IPS-18c (cell line): ENCODE measurements at regions not wholly inside any gene's neighbourhood (a gene's known extent, or its start where the extent isn't known, plus 50 kb on each side); places are given as distances from the start of the nearest gene placed in this dataset.
"Not testable (repeated sequence)": the region's sequence is repeated elsewhere in the genome, so short reads cannot be mapped to it uniquely, and the experiment has no call there.

Experiments
- H3K4me3 ChIP-seq: 2 replicates; pipeline ENCODE4 v1.7.0; 2013; ENCODE audit warnings: low read depth, mild to moderate bottlenecking, low read length, moderate library complexity; ENCODE audit not compliant: insufficient read depth
- H3K9me3 ChIP-seq: one replicate; pipeline ENCODE4 v1.6.1; 2013; ENCODE audit warnings: mild to moderate bottlenecking, low read length, moderate library complexity; ENCODE audit not compliant: control insufficient read depth, insufficient read depth

DNA sequence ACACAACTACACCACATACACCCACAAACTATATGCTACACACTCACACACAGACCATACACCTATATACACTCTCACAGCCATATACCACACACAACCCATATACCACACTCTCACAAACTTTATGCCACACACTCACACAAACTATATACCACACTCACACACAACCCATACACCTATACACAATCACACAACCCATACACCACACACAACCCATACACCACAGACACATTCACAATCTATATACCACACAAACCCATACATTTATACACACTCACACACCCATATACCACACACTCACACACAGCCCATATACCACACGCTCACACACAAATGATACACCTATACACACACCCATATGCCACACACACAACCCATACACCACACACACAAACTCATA, 163.3 kb downstream of the TMEM121 start:
- H3K4me3 ChIP-seq: no peak overlapping the region
- peaks cover 20% of the 10 kb centered on the region for H3K9me3 ChIP-seq

DNA sequence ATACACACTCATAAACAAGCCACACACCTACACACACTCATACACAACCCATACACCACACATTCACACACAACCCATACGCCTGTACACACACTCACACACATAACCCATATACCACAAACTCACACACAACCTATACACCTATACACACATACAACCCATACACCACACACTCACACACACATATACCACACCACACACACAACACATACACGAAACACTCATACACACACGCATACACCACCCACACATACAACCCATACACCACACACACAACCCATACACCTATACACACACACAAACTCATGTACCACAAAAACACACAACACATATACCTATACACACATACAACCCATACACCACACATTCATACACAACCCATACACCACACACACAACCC, 164.3 kb downstream of the TMEM121 start:
- Histone ChIP-seq H3K4me3 (no peak overlapping the region), H3K9me3 (peaks cover 17% of the 10 kb centered on the region)

DNA sequence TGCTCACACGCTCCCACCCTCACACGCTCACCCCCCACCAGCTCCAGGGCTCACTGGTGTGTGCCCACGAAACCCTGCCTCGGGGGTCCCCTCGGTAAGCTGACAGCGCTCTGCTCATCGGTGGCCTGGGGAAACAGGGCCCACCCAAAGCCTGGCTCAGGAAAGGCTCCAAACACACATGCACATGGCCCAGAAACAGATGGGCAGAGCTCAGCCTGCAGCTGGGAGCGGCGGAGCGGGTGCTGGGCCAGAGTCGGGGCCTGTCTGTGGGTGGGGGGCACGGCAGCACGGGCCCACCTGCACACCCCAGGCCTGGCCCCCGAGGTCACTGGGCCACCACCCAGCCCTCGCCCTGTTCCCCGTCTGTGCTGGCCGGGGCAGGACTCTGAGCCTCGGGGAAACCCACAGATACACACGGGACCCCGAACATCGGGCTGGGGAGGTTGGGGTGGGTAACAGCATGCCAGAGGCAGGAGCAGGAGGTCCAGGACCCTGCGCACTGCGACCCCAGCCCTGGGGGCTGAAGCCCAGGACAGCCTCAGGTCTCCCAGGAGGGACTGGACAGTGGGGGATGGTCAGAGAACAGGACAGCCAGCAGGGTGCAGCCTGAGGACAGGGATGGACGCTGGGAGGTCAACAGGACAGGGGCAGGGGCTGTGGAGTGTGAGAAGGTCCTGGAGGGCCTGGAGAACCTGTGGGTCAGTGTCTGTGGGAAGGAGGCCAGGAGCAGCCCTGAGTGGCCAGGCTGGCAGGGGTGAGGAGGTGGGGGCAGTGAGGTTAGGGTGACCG, 165.1 kb downstream of the TMEM121 start:
- peaks cover 17% of the 10 kb centered on the region for H3K9me3 ChIP-seq
- H3K4me3 ChIP-seq: not testable (repeated sequence)

DNA sequence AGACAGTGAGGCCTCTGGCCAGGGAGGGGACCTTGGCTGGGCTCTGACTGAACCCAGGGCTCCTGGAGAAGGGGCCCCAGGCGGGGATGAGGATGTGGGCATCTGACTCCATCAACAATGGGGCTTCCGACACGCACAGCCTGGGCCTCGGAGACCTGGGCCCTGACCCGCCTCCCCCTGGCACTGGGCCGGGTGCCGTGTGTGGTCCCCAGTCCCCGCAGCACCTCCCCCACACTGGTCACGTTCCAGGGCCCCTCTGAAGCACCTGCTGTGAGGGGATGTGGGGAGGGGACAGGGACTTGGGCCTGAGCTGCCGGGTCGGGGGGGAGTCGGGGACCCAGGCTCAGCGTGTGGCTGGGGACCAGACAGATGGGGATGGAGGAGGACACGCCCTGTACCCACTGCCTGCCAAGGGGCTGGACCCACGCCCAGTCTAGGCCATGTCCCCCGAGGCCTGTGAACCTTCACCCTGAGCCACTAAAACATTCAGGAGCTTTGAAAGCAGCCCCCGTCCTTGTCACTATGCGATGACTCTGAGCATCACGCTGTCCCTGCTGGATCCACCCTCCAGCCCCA, 165.8 kb downstream of the TMEM121 start:
- peaks cover 17% of the 10 kb centered on the region for H3K9me3 ChIP-seq
- H3K4me3 ChIP-seq: not testable (repeated sequence)

DNA sequence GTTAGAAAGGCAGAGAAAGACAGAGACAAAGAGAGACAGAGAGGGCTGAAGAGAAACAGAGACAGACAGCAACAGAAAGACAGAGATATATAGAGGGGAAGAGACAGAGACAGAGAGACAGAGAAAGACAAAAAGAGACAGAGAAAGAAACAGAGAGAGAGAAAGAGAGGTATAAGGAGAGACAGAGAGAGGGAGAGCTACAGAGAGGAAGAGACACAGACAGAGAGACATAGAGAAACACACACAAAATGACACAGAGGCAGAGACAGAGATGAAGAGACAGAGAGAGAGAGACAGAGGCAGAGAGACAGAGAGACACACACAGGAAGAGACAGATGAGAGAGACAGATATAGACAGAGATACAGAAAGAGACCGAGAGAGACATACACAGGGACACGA, 168.6 kb downstream of the TMEM121 start:
- Histone ChIP-seq H3K9me3 (peaks cover 10% of the 10 kb centered on the region), H3K4me3 (no peak overlapping the region)

DNA sequence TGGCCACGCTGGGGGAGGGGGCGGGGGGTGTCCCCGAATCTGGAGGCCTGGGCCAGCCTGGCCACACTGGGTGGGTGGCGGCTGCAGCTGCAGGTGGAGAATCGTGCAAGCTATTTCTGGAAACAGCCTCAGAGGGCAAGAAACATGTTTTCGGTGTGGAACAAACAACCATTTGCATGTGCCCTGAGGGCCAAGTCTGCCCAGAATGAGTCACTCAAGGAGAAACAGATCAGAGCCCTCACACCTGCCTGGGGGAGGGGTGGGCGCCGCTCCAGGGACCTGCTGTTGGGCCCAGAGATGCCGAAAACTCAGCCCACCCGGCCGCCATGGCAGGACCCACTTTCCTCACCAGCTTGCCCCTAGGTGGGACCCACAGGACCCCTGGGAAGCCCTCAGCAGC, 170.0 kb downstream of the TMEM121 start:
- H3K9me3 ChIP-seq, H3K4me3 ChIP-seq: not testable (repeated sequence)

DNA sequence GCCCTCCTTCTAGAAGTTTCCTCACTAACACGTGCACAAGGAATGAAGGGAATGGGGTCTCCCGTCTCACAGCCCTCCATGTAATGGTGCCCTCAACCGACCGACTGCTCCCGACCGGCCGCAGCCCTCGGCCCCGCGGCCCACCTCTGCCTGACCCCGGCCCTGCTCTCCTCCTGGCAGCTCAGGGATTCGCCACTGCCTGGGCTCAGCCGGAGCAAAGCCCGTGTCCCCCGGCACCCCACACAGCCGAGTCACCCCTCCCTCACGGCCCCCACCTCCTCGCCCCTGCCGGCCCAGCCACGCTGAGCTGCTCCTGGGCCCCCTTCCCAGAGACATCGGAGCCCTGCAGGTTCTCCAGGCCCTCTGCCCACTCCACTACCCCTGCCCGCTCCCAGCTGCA, 171.0 kb downstream of the TMEM121 start:
- not testable (repeated sequence) for H3K4me3 ChIP-seq
- H3K9me3 ChIP-seq: peaks cover 16% of the 10 kb centered on the region

DNA sequence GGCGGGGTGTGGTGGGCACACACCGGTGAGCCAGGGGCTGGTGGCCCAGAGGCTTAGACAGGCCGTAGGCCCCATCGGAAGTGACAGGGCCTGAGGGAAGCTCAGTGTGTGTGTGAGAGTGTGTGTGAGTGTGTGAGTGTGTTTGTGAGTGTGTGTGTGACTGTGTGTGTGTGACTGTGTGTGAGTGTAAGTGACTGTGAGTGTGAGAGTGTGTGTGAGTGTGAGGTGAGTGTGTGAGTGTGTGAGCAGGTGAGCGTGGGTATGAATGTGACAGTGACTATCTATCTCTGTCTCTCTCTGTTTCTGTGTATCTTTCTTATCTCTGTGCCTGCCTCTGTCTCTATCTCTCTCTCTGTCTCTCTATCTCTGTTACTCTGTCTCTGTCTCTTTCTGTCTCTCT, 171.6 kb downstream of the TMEM121 start:
- peaks cover 21% of the 10 kb centered on the region for H3K9me3 ChIP-seq

DNA sequence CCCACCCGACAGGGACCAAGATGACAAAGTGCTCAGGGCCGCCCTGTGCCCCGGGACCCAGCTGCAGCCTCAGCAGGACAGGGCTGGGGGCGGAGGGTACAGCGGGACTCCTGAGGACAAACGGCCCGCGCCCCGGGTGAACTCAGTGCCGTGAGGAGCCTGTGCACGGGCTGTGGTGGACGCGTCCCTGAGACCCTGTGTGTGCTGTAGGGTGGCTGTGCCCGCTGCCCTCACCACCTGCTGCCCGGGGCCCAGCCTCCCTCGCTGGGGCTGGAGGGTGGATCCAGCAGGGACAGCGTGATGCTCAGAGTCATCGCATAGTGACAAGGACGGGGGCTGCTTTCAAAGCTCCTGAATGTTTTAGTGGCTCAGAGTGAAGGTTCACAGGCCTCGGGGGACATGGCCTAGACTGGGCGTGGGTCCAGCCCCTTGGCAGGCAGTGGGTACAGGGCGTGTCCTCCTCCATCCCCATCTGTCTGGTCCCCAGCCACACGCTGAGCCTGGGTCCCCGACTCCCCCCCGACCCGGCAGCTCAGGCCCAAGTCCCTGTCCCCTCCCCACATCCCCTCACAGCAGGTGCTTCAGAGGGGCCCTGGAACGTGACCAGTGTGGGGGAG, 172.7 kb downstream of the TMEM121 start:
- peaks cover 21% of the 10 kb centered on the region for H3K9me3 ChIP-seq
- H3K4me3 ChIP-seq: not testable (repeated sequence)

More for the DNA sequence above, 171.6 kb downstream of the TMEM121 start:
- H3K4me3 ChIP-seq: not testable (repeated sequence)

DNA sequence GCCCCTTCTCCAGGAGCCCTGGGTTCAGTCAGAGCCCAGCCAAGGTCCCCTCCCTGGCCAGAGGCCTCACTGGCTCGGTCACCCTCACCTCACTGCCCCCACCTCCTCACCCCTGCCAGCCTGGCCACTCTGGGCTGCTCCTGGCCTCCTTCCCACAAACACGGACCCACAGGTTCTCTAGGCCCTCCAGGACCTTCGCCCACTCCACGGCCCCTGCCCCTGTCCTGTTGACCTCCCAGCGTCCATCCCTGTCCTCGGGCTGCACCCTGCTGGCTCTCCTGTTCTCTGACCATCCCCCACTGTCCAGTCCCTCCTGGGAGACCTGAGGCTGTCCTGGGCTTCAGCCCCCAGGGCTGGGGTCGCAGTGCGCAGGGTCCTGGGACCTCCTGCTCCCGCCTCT, 173.3 kb downstream of the TMEM121 start:
- H3K4me3 ChIP-seq: not testable (repeated sequence)
- H3K9me3 ChIP-seq: peaks cover 17% of the 10 kb centered on the region

DNA sequence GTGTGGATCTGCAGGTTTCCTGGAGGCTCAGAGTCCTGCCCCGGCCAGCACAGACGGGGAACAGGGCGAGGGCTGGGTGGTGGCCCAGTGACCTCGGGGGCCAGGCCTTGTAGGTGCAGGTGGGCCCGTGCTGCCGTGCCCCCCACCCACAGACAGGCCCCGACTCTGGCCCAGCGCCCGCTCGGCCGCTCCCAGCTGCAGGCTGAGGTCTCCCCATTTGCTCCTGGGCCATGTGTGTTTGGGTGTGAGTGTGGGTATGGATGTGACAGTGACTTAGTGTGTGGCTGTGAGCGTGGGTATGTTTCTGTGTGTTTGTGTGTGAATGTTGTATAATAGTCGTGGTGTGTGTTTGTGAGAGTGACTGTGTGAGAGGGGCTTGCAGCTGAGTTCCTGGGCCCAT, 173.8 kb downstream of the TMEM121 start:
- not testable (repeated sequence) for H3K4me3 ChIP-seq
- peaks cover 17% of the 10 kb centered on the region for H3K9me3 ChIP-seq

DNA sequence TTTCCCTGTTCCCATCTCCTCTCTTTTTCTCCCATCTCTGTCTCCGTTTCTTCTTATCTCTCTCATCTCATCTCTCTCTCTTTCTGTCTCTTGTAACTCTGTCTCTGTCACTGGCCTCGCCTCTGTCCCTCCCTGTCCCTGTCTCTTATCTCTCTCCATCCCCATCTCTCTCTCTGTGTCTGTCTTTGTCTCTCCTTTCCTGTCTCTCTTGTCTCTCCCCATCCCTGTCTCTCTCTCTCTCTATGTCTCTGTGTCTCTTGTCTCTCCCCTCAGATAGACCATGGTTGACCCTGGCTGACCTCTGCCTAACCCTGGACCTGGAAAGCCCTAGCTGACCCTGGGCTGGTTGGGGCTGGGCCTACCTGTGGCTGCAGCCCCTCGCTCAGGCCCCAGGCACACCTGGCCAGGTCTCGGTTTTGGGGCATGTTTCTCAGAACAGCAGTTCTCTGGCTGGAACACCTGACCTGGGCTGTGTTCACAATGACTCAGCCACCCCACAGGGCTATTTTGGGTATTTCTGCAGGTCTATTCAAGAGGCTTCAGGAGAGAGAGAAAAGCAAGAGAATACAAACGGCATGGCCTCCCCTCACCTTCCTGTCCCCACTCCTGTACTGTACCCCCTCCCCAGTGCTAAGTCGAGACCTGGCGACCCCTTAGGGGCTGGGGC, 174.4 kb downstream of the TMEM121 start:
- Histone ChIP-seq H3K9me3 (peaks cover 17% of the 10 kb centered on the region), H3K4me3 (no peak overlapping the region)

DNA sequence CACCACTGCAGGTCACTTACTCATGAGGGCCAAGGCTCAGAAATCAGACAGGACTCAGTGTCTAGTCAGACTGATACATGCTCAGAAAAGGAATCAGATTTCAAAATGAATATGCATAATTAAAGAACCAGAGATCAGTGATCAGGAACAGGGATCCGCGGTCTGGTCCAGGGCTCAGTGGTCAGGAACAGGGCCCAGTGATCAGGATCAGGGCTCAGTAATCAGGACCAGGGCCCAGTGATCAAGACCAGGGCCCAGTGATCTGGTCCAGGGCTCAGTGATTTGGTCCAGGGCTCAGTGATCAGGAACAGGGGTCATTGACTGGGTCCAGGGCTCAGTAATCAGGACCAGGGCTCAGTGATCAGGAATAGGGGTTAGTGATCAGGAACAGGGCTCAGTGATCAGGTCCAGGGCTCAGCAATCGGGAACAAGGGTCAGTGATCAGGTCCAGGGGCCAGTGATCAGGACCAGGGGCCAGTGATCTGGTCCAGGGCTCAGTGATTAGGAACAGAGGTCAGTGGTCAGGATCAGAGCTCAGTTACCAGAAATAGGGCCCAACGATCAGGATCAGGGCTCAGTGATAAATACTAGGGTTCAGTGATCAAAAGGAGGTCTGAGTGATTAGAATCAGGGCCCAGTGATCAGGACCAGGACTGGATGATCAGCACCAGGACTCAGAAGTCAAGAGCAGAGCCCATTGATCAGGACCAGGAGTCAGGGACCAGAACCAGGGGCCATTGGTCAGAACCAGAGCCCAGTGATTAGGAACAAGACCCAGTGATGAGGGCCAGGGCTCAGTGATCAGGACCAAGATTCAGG, 175.3 kb downstream of the TMEM121 start:
- peaks cover 19% of the 10 kb centered on the region for H3K9me3 ChIP-seq
- no peak overlapping the region for H3K4me3 ChIP-seq

DNA sequence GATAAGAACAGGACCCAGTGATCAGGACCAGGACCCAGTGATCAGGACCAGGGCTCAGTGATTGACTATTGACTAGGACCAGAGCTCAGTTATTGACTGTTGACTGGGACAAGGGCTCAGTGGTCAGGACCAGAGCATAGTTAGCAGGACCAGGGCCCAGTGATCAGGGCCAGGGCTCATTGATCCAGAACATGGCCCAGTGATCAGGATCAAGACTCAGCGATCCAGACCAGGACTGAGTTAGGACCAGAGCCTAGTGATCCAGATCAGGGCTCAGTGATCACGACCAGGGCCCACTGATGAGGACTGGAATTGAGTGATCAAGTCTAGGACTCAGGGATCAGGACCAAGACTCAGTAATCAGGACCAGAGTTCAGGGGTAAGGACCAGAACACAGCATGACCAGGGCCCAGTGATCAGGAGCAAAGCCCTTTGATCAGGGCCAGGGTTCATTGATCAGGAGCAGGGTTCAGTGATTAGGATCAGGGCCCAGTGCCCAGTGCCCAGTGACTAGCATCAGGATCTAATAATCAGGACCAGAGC, 176.0 kb downstream of the TMEM121 start:
- Histone ChIP-seq H3K4me3 (peak overlapping the region; percentile 15; the same call in 1 of the 2 replicates), H3K9me3 (peaks cover 21% of the 10 kb centered on the region)

DNA sequence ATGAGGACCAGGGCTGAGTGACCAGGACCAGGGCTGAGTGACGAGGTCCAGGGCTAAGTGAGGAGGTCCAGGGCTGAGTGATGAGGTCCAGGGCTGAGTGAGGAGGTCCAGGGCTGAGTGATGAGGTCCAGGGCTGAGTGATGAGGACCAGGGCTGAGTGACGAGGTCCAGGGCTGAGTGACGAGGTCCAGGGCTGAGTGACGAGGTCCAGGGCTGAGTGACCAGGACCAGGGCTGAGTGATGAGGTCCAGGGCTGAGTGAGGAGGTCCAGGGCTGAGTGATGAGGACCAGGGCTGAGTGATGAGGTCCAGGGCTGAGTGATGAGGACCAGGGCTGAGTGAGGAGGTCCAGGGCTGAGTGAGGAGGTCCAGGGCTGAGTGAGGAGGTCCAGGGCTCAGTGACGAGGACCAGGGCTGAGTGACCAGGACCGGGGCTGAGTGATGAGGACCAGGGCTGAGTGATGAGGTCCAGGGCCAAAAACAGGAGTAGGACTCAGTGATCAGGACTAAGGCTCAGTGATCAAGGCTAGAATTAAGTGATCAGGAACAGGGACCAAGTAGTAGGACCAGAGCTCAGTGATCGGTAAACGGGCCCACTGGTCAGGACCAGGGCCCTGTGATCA, 176.8 kb downstream of the TMEM121 start:
- H3K4me3 ChIP-seq: not testable (repeated sequence)
- H3K9me3 ChIP-seq: peaks cover 29% of the 10 kb centered on the region

DNA sequence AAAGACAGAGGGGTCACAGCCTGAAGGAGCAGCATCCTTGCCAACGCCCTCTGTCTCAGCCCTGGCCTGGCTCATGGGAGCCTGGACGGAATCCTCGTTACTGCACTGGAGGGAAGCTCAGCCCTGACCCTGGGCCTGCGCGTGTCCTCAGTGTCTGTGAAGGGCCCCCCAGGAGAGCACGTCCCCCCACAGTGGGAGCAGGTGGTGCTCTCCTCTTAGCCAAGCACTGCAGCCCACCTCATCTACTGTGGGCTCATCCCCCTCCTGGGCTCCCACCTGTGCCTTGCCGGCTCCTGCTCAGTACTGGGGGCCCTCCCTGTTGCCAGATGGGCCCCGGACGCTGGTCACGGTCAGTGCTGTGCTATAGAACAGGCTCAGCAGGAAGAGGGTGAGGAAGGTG, 177.7 kb downstream of the TMEM121 start:
- H3K4me3 ChIP-seq: not testable (repeated sequence)
- peaks cover 32% of the 10 kb centered on the region for H3K9me3 ChIP-seq
